ENCODE measurements at regions not wholly inside any gene's neighbourhood (a gene's known extent, or its start where the extent isn't known, plus 50 kb on each side); places are given as distances from the start of the nearest gene placed in this dataset.

DNA sequence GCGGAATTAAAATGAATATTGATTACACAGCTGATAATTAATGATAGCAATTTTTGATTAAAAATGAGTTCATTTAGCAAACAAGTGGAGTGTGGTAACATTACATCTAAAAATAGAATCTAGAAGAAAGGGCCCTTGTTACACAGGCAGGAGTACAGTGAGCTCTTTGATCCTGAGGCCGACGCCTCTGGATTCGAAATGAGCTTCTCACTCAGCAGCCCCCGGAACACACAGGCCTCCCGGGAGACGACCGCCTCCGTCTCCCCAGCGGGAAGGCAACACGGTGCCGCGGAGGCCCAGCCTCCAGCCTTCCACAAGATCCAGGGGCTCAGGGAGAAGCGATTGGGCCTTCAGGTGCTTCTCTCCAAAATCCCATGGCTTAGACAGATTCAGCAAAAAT, 379.1 kb downstream of the BRD1 start:
- Histone ChIP-seq H3K4me1 (ENCODE audit: control insufficient read depth in 1 of 2, low read depth in 2 of 2) (no peaks in the 10 kb centered on the region), H3K27me3 (replicated peaks; ENCODE audit: insufficient read depth) (no peaks in the 10 kb centered on the region), H3K4me3 (no peak overlapping the region), H3K27ac (no peak overlapping the region), H3K36me3 (no peaks in the 10 kb centered on the region), H3K9me3 (no peaks in the 10 kb centered on the region)
- ATAC-seq (ENCODE audit: insufficient number of reproducible peaks, low FRiP score, low read depth) = no peak
- TF ChIP-seq, protein P1, sequence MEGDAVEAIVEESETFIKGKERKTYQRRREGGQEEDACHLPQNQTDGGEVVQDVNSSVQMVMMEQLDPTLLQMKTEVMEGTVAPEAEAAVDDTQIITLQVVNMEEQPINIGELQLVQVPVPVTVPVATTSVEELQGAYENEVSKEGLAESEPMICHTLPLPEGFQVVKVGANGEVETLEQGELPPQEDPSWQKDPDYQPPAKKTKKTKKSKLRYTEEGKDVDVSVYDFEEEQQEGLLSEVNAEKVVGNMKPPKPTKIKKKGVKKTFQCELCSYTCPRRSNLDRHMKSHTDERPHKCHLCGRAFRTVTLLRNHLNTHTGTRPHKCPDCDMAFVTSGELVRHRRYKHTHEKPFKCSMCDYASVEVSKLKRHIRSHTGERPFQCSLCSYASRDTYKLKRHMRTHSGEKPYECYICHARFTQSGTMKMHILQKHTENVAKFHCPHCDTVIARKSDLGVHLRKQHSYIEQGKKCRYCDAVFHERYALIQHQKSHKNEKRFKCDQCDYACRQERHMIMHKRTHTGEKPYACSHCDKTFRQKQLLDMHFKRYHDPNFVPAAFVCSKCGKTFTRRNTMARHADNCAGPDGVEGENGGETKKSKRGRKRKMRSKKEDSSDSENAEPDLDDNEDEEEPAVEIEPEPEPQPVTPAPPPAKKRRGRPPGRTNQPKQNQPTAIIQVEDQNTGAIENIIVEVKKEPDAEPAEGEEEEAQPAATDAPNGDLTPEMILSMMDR (IDR thresholded peaks at IDR 0.05) = no peak
- no peak for DNase-seq (ENCODE audit: low spot score)

DNA sequence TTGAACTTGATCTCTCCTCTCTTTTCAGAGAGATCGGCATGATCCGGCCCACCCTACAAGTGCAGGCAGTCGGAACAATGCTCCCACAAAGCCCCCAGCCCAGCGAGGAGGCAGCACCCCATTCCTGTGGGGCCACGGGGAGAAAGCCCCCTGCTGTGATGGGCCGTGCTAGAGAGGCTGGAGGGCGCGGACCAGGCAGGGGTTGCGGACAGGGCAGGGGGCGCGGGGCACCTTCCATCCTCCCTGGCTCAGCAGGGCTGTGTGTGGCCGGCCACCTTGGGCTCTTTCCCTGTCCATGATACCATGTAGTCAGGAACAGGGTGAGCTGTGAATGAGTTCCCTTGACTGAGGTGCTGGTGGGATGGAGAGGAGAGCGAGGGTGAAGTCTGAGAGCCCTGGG, 379.8 kb downstream of the BRD1 start:
- DNase-seq (ENCODE audit: low spot score) = no peak
- Histone ChIP-seq H3K9me3 (no peaks in the 10 kb centered on the region), H3K4me3 (no peak overlapping the region), H3K4me1 (ENCODE audit: control insufficient read depth in 1 of 2, low read depth in 2 of 2) (no peaks in the 10 kb centered on the region), H3K27me3 (replicated peaks; ENCODE audit: insufficient read depth) (no peaks in the 10 kb centered on the region), H3K27ac (no peak overlapping the region), H3K36me3 (no peaks in the 10 kb centered on the region)
- TF ChIP-seq, protein P1 (IDR thresholded peaks at IDR 0.05) = no peak
- no peak for ATAC-seq (ENCODE audit: insufficient number of reproducible peaks, low FRiP score, low read depth)

DNA sequence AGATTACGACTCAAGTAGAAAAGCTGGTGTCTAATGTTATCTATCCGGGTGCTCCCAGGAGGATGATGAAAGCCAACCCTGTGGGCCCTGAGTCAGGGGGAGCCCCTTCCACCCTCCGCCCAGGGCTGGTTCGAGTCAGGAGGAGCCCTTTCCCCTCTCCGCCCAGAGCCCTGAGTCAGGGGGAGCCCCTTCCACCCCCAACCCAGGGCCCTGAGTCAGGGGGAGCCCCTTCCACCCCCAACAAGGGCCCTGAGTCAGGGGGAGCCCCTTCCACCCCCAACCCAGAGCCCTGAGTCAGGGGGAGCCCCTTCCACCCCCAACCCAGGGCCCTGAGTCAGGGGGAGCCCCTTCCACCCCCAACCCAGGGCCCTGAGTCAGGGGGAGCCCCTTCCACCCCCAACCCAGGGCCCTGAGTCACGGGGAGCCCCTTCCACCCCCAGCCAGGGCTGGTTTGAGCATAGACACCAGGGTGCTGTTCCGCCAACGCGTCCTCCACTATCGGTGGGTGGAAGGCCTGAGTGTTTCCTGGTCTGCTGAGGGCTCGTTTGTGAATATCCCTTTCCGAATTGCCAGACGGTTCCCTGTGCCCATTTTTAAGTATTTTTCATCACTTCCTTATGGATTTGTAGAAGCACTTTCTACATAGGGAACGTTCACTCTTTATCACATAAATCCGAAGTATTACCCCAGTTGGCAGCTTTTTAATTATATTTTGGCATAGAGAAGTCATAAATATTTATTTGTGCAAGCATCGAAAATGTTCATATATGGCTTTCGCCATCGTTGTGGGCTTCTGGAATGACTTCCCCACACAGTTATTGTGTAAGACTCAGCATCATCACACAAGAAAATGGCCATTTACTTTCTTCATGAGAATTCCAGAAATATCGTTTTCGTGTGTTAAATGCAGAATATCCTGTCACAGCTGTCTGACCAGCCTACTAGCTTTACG, 380.6 kb downstream of the BRD1 start:
- H3K27ac ChIP-seq = no peak overlapping the region
- no peaks in the 10 kb centered on the region for H3K4me1 ChIP-seq (ENCODE audit: control insufficient read depth in 1 of 2, low read depth in 2 of 2)
- no peaks in the 10 kb centered on the region for H3K9me3 ChIP-seq
- DNase-seq (ENCODE audit: low spot score) (no peak), ATAC-seq (ENCODE audit: insufficient number of reproducible peaks, low FRiP score, low read depth) (no peak)
- TF ChIP-seq, protein P1 (IDR thresholded peaks at IDR 0.05) = no peak
- no peak overlapping the region for H3K4me3 ChIP-seq
- no peaks in the 10 kb centered on the region for H3K36me3 ChIP-seq
- no peaks in the 10 kb centered on the region for H3K27me3 ChIP-seq (replicated peaks; ENCODE audit: insufficient read depth)

DNA sequence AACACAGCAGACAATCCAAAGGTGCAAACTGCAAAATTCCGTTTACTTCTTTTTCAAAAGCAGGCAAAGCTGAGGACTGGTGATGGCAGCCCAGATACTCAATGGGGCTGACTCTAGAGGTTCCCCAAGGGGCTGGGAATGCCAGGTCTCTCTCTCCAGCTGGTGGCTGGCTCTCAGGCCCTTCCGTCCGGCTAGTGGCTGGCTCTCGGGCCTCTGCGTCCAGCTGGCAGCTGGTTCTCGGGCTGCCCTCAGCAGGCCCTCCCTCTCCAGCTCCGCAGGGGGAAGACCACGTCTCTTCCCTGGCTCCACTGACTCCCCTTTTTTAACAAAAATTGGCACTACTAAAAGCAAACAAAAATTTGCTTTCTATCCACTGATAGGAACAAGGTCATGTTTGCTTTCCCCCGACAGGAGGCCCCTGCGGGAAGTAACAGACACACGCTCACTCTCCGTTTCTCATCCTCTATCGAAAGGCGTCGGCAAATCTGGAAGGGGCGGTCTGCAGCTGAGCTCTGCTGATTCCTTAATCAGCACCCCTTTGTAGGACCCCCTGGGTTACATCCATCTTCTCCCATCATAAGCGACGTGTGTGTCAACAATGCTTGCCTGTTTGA, 381.4 kb downstream of the BRD1 start:
- no peak for DNase-seq (ENCODE audit: low spot score)
- TF ChIP-seq, protein P1 (IDR thresholded peaks at IDR 0.05) = no peak
- H3K36me3 ChIP-seq = no peaks in the 10 kb centered on the region
- H3K27me3 ChIP-seq (replicated peaks; ENCODE audit: insufficient read depth) = no peaks in the 10 kb centered on the region
- H3K4me1 ChIP-seq (ENCODE audit: control insufficient read depth in 1 of 2, low read depth in 2 of 2) = no peaks in the 10 kb centered on the region
- no peak overlapping the region for H3K27ac ChIP-seq
- H3K4me3 ChIP-seq = no peak overlapping the region
- H3K9me3 ChIP-seq = no peaks in the 10 kb centered on the region
- no peak for ATAC-seq (ENCODE audit: insufficient number of reproducible peaks, low FRiP score, low read depth)

DNA sequence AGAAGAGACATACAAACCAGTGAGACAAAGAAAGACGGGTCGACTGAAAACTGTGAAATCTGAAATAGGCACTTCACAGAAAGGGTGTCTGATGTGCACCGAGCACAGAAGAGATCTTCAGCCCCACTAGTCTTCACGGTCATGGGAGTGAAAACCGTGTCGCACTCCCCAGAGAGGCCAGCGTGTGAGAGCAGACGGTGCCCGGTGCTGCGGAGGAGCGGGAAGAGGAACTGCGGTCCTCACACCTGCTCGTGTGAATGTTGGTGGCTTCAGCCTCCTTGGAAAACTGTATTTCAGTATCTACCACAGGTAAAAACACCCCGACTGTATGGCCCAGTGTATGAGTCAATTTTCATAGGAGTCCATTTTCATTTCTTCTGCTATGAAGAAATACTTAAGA, 382.9 kb downstream of the BRD1 start:
- H3K4me3 ChIP-seq = no peak overlapping the region
- TF ChIP-seq, protein P1 (IDR thresholded peaks at IDR 0.05) = no peak
- H3K27ac ChIP-seq = no peak overlapping the region
- no peak for DNase-seq (ENCODE audit: low spot score)
- no peak for ATAC-seq (ENCODE audit: insufficient number of reproducible peaks, low FRiP score, low read depth)
- no peaks in the 10 kb centered on the region for H3K36me3 ChIP-seq
- no peaks in the 10 kb centered on the region for H3K4me1 ChIP-seq (ENCODE audit: control insufficient read depth in 1 of 2, low read depth in 2 of 2)
- H3K27me3 ChIP-seq (replicated peaks; ENCODE audit: insufficient read depth) = no peaks in the 10 kb centered on the region
- no peaks in the 10 kb centered on the region for H3K9me3 ChIP-seq
